Stimulated activated CD4-positive, alpha-beta T cell treated with anti-CD3 and anti-CD28 coated beads, Interleukin-4, amount 100 ng/mL, for 4 hours (primary cell): ENCODE measurements at regions not wholly inside any gene's neighbourhood (a gene's known extent, or its start where the extent isn't known, plus 50 kb on each side); places are given as distances from the start of the nearest gene placed in this dataset.

Source experiments
- DNase-seq, 2 experiments: peaks; one replicate each; pipeline ENCODE4 v3.0.0-alpha.2; 2020

GRCh38 chr3:102757950-102758349, 323.1 kb downstream of the ZPLD1 start:
- no peak for DNase-seq

- DNase-seq, result no peak
Observed at GRCh38 chr3:102761766-102762165, 327.0 kb downstream of the ZPLD1 start.

GRCh38 chr3:102790747-102791325, 356.0 kb downstream of the ZPLD1 start:
- DNase-seq, result no peak

GRCh38 chr3:102791641-102792589, 357.1 kb downstream of the ZPLD1 start:
- DNase-seq, result no peak

- no peak for DNase-seq
Observed at GRCh38 chr3:102796804-102797203, 362.0 kb downstream of the ZPLD1 start.

GRCh38 chr3:102802819-102803420, 368.1 kb downstream of the ZPLD1 start:
- no peak for DNase-seq

- DNase-seq, result no peak
Observed at GRCh38 chr3:102810937-102811336, 376.1 kb downstream of the ZPLD1 start.

- no peak for DNase-seq
Observed at GRCh38 chr3:102826636-102827035, 391.8 kb downstream of the ZPLD1 start.

- DNase-seq, result no peak
Observed at GRCh38 chr3:102827386-102827785, 392.6 kb downstream of the ZPLD1 start.

- no peak for DNase-seq
Observed at GRCh38 chr3:102830415-102830814, 395.6 kb downstream of the ZPLD1 start.

GRCh38 chr3:102841866-102842265, 407.1 kb downstream of the ZPLD1 start:
- DNase-seq, result no peak

GRCh38 chr3:102866845-102867244, 432.0 kb downstream of the ZPLD1 start:
- no peak for DNase-seq

- DNase-seq, result no peak
Observed at GRCh38 chr3:102883515-102883914, 448.7 kb downstream of the ZPLD1 start.

- DNase-seq, result no peak
Observed at GRCh38 chr3:102885289-102885688, 450.5 kb downstream of the ZPLD1 start.

GRCh38 chr3:102887431-102887830, 452.6 kb downstream of the ZPLD1 start:
- no peak for DNase-seq

GRCh38 chr3:102896851-102897621, 462.2 kb downstream of the ZPLD1 start:
- DNase-seq, result no peak

- no peak for DNase-seq
Observed at GRCh38 chr3:102904629-102905028, 469.8 kb downstream of the ZPLD1 start.

GRCh38 chr3:102905811-102906210, 471.0 kb downstream of the ZPLD1 start:
- no peak for DNase-seq

GRCh38 chr3:102906818-102907217, 472.0 kb downstream of the ZPLD1 start:
- DNase-seq, result no peak

- DNase-seq, result no peak
Observed at GRCh38 chr3:102909904-102910303, 475.1 kb downstream of the ZPLD1 start.

- DNase-seq, result no peak
Observed at GRCh38 chr3:102916532-102916931, 481.7 kb downstream of the ZPLD1 start.

GRCh38 chr3:102926618-102927017, 491.8 kb downstream of the ZPLD1 start:
- no peak for DNase-seq

GRCh38 chr3:102933377-102933776, 498.6 kb downstream of the ZPLD1 start:
- DNase-seq, result no peak
